Suprapubic skin (tissue), 3 donors: ENCODE measurements at regions not wholly inside any gene's neighbourhood (a gene's known extent, or its start where the extent isn't known, plus 50 kb on each side); places are given as distances from the start of the nearest gene placed in this dataset.

Experiments used
- EP300 ChIP-seq: sonication (generic); formaldehyde crosslinking; IDR thresholded peaks from one replicate; pipeline ENCODE4 v1.6.1; 2017; ENCODE audit warnings: antibody characterized with exemption
- TF ChIP-seq, protein P1 (sequence below), 2 donors: fragments of 200-600 bp in 1 of 2; fragments of 450-650 bp in 1 of 2; sonication (generic) in 1 of 2; IDR thresholded peaks; one replicate each; pipeline ENCODE4 v1.5.1; 2016 to 2019; ENCODE audit warnings: antibody characterized with exemption in 2 of 2, mild to moderate bottlenecking in 1 of 2, moderate library complexity in 1 of 2

GRCh38 chr20:53827292-53828087 lies 233.9 kb upstream of the ZNF217 start:
- no peak for TF ChIP-seq EP300
- TF ChIP-seq, protein P1, sequence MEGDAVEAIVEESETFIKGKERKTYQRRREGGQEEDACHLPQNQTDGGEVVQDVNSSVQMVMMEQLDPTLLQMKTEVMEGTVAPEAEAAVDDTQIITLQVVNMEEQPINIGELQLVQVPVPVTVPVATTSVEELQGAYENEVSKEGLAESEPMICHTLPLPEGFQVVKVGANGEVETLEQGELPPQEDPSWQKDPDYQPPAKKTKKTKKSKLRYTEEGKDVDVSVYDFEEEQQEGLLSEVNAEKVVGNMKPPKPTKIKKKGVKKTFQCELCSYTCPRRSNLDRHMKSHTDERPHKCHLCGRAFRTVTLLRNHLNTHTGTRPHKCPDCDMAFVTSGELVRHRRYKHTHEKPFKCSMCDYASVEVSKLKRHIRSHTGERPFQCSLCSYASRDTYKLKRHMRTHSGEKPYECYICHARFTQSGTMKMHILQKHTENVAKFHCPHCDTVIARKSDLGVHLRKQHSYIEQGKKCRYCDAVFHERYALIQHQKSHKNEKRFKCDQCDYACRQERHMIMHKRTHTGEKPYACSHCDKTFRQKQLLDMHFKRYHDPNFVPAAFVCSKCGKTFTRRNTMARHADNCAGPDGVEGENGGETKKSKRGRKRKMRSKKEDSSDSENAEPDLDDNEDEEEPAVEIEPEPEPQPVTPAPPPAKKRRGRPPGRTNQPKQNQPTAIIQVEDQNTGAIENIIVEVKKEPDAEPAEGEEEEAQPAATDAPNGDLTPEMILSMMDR (IDR thresholded peaks at IDR 0.05), result no peak
